Effector memory CD4-positive, alpha-beta T cell (primary cell): ENCODE measurements at regions not wholly inside any gene's neighbourhood (a gene's known extent, or its start where the extent isn't known, plus 50 kb on each side); places are given as distances from the start of the nearest gene placed in this dataset.

Experiments
- DNase-seq, 3 donors: peaks; one replicate each; pipeline ENCODE4 v3.0.0-alpha.2; 2020
- H3K27ac ChIP-seq: 2 replicates; pipeline ENCODE4 v1.7.0; 2013; ENCODE audit warnings: mild to moderate bottlenecking, low read length, moderate library complexity; ENCODE audit not compliant: insufficient read depth, poor library complexity, severe bottlenecking
- H3K27me3 ChIP-seq: replicated peaks from 2 replicates; pipeline ENCODE4 v1.7.0; 2013; ENCODE audit warnings: mild to moderate bottlenecking, low read length; ENCODE audit not compliant: insufficient read depth, control insufficient read depth, poor library complexity, severe bottlenecking
- H3K36me3 ChIP-seq: 2 replicates; pipeline ENCODE4 v1.7.0; 2013; ENCODE audit warnings: mild to moderate bottlenecking, low read length, moderate library complexity; ENCODE audit not compliant: control insufficient read depth, insufficient read depth
- H3K4me1 ChIP-seq: 2 replicates; pipeline ENCODE4 v1.7.0; 2013; ENCODE audit warnings: low read length, mild to moderate bottlenecking; ENCODE audit not compliant: control insufficient read depth, insufficient read depth, poor library complexity, severe bottlenecking
- H3K4me3 ChIP-seq: 2 replicates; pipeline ENCODE4 v1.7.0; 2013; ENCODE audit warnings: low read length, low read depth, mild to moderate bottlenecking; ENCODE audit not compliant: insufficient read depth, poor library complexity, severe bottlenecking
- H3K9me3 ChIP-seq: 2 replicates; pipeline ENCODE4 v1.7.0; 2013; ENCODE audit warnings: mild to moderate bottlenecking, low read length, moderate library complexity; ENCODE audit not compliant: control insufficient read depth

GRCh38 chr9:89748021-89748670 lies 143.3 kb downstream of the GADD45G start:
- no peaks in the 10 kb centered on the region for H3K36me3 ChIP-seq
- no peak overlapping the region for H3K27ac ChIP-seq
- H3K27me3 ChIP-seq: no peaks in the 10 kb centered on the region
- no peak overlapping the region for H3K4me3 ChIP-seq
- DNase-seq: no peak
- no peaks in the 10 kb centered on the region for H3K9me3 ChIP-seq
- H3K4me1 ChIP-seq: peaks cover 34% of the 10 kb centered on the region

GRCh38 chr9:89748831-89749499 lies 144.2 kb downstream of the GADD45G start:
- Histone ChIP-seq H3K9me3 (no peaks in the 10 kb centered on the region), H3K4me1 (peaks cover 26% of the 10 kb centered on the region), H3K27me3 (no peaks in the 10 kb centered on the region), H3K36me3 (no peaks in the 10 kb centered on the region), H3K27ac (no peak overlapping the region), H3K4me3 (no peak overlapping the region)
- no peak for DNase-seq

- peaks cover 20% of the 10 kb centered on the region for H3K4me1 ChIP-seq
- no peak for DNase-seq
- H3K27ac ChIP-seq: no peak overlapping the region
- no peaks in the 10 kb centered on the region for H3K9me3 ChIP-seq
- H3K27me3 ChIP-seq: no peaks in the 10 kb centered on the region
- H3K4me3 ChIP-seq: no peak overlapping the region
- no peaks in the 10 kb centered on the region for H3K36me3 ChIP-seq
Observed at GRCh38 chr9:89749500-89750116, 144.8 kb downstream of the GADD45G start.

- H3K27me3 ChIP-seq: no peaks in the 10 kb centered on the region
- H3K27ac ChIP-seq: no peak overlapping the region
- peaks cover 16% of the 10 kb centered on the region for H3K4me1 ChIP-seq
- no peaks in the 10 kb centered on the region for H3K9me3 ChIP-seq
- no peak overlapping the region for H3K4me3 ChIP-seq
- no peak for DNase-seq
- no peaks in the 10 kb centered on the region for H3K36me3 ChIP-seq
Observed at GRCh38 chr9:89750117-89750791, 145.4 kb downstream of the GADD45G start.

- Histone ChIP-seq H3K27ac (no peak overlapping the region), H3K36me3 (no peaks in the 10 kb centered on the region), H3K9me3 (no peaks in the 10 kb centered on the region), H3K4me1 (peaks cover 11% of the 10 kb centered on the region), H3K27me3 (no peaks in the 10 kb centered on the region), H3K4me3 (no peak overlapping the region)
- DNase-seq: no peak
Observed at GRCh38 chr9:89751079-89751825, 146.4 kb downstream of the GADD45G start.

- H3K36me3 ChIP-seq: no peaks in the 10 kb centered on the region
- no peak for DNase-seq
- no peaks in the 10 kb centered on the region for H3K27me3 ChIP-seq
- H3K9me3 ChIP-seq: no peaks in the 10 kb centered on the region
- peaks cover 11% of the 10 kb centered on the region for H3K4me1 ChIP-seq
- no peak overlapping the region for H3K4me3 ChIP-seq
- H3K27ac ChIP-seq: no peak overlapping the region
Observed at GRCh38 chr9:89752154-89752553, 147.3 kb downstream of the GADD45G start.

- no peaks in the 10 kb centered on the region for H3K36me3 ChIP-seq
- H3K27ac ChIP-seq: no peak overlapping the region
- H3K4me3 ChIP-seq: no peak overlapping the region
- no peaks in the 10 kb centered on the region for H3K27me3 ChIP-seq
- DNase-seq: no peak
- H3K9me3 ChIP-seq: no peaks in the 10 kb centered on the region
- H3K4me1 ChIP-seq: peaks cover 6% of the 10 kb centered on the region
Observed at GRCh38 chr9:89753472-89754055, 148.8 kb downstream of the GADD45G start.

GRCh38 chr9:89754193-89754592 lies 149.4 kb downstream of the GADD45G start:
- Histone ChIP-seq H3K4me3 (no peak overlapping the region), H3K27me3 (no peaks in the 10 kb centered on the region), H3K9me3 (no peaks in the 10 kb centered on the region), H3K4me1 (peaks cover under 1% of the 10 kb centered on the region), H3K36me3 (no peaks in the 10 kb centered on the region), H3K27ac (no peak overlapping the region)
- no peak for DNase-seq

GRCh38 chr9:89755821-89756220 lies 151.0 kb downstream of the GADD45G start:
- no peaks in the 10 kb centered on the region for H3K27me3 ChIP-seq
- H3K27ac ChIP-seq: no peak overlapping the region
- no peaks in the 10 kb centered on the region for H3K36me3 ChIP-seq
- no peak for DNase-seq
- no peaks in the 10 kb centered on the region for H3K4me1 ChIP-seq
- H3K4me3 ChIP-seq: no peak overlapping the region
- no peaks in the 10 kb centered on the region for H3K9me3 ChIP-seq
